Right lobe of liver (tissue), 4 donors: ENCODE measurements at regions not wholly inside any gene's neighbourhood (a gene's known extent, or its start where the extent isn't known, plus 50 kb on each side); places are given as distances from the start of the nearest gene placed in this dataset.

Experiments
- POLR2A ChIP-seq: fragments of 450-650 bp; IDR thresholded peaks from one replicate; pipeline ENCODE4 v1.6.1; 2017; ENCODE audit warnings: antibody characterized with exemption, mild to moderate bottlenecking
- TF ChIP-seq, protein P1 (sequence below), 4 donors: fragments of 200-600 bp in 3 of 4; fragments of 450-650 bp in 1 of 4; IDR thresholded peaks; one replicate each; pipeline versions ENCODE4 v1.5.1 to v1.8.0; 2016 to 2022; ENCODE audit warnings: antibody characterized with exemption in 4 of 4, mild to moderate bottlenecking in 2 of 4
- donor health status: DM: no; HTN: no; CAD: no.
- donor health status: DM: no; HTN: no; CAD: no.
- donor health status: DM: no; HTN: yes; CAD: no.

DNA sequence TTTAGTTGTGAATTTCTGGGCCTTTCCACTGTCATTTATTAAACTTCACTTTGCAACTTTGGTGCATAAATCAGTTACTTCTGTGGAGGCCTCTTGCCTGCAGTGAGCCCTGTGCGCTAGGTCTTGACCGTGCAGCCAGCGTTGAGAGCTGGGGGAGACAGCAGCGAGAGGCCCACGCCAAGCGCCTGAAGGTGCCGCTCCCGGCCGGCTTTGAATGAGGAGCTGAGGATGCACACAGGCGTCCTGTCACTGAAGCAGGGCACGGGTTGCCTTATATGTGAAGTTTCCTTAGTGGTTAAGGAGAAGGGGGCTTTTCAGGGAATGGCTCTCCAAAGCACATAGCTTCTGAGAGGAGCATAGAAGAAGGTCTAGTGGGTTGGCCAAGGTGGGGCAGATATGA lies 70.9 kb upstream of the CCNY start:
- TF ChIP-seq, protein P1, sequence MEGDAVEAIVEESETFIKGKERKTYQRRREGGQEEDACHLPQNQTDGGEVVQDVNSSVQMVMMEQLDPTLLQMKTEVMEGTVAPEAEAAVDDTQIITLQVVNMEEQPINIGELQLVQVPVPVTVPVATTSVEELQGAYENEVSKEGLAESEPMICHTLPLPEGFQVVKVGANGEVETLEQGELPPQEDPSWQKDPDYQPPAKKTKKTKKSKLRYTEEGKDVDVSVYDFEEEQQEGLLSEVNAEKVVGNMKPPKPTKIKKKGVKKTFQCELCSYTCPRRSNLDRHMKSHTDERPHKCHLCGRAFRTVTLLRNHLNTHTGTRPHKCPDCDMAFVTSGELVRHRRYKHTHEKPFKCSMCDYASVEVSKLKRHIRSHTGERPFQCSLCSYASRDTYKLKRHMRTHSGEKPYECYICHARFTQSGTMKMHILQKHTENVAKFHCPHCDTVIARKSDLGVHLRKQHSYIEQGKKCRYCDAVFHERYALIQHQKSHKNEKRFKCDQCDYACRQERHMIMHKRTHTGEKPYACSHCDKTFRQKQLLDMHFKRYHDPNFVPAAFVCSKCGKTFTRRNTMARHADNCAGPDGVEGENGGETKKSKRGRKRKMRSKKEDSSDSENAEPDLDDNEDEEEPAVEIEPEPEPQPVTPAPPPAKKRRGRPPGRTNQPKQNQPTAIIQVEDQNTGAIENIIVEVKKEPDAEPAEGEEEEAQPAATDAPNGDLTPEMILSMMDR (IDR thresholded peaks at IDR 0.05) = no peak
- TF ChIP-seq POLR2A = no peak
